K562 (cell line): ENCODE measurements at regions not wholly inside any gene's neighbourhood (a gene's known extent, or its start where the extent isn't known, plus 50 kb on each side); places are given as distances from the start of the nearest gene placed in this dataset.

ENCODE experiments used
- ARID2 ChIP-seq: fragments of 450-650 bp; IDR thresholded peaks from 2 replicates; pipeline ENCODE4 v1.6.1; 2017; ENCODE audit warnings: antibody characterized with exemption, mild to moderate bottlenecking
- ATF1 ChIP-seq, 2 experiments: fragments of 450-650 bp in 1 of 2; IDR thresholded peaks; 2 replicates each; pipeline ENCODE4 v1.6.1; 2016; ENCODE audit warnings: missing compliant biosample characterization in 1 of 2, missing genetic modification characterization in 1 of 2
- CEBPG ChIP-seq, 3 experiments: fragments of 200-800 bp in 1 of 3; sonication (Bioruptor generic) in 1 of 3; sonication (generic) in 1 of 3; formaldehyde crosslinking in 1 of 3; IDR thresholded peaks in 2 of 3; conservative IDR thresholded peaks in 1 of 3; 2 replicates each; pipeline versions ENCODE4 v1.6.1 to v1.8.0; 2016 to 2022; ENCODE audit warnings: missing compliant biosample characterization in 2 of 3, missing genetic modification characterization in 2 of 3, mild to moderate bottlenecking in 1 of 3, missing genetic modification reagents in 1 of 3
- IFI16 ChIP-seq: fragments of 250-450 bp; sonication (Bioruptor Pico); IDR thresholded peaks from 2 replicates; pipeline ENCODE4 v2.1.2; 2022; ENCODE audit warnings: mild to moderate bottlenecking, inconsistent platforms
- KLF16 ChIP-seq: IDR thresholded peaks from 2 replicates; pipeline ENCODE4 v1.6.1; 2016; ENCODE audit warnings: antibody characterized with exemption
- NCOA4 ChIP-seq: fragments of 450-650 bp; IDR thresholded peaks from 2 replicates; pipeline ENCODE4 v1.6.1; 2018; ENCODE audit warnings: mild to moderate bottlenecking; ENCODE audit not compliant: partially characterized antibody
- NCOR1 ChIP-seq: fragments of 450-650 bp; IDR thresholded peaks from 2 replicates; pipeline ENCODE4 v1.6.1; 2016; ENCODE audit warnings: mild to moderate bottlenecking, moderate library complexity
- NUFIP1 ChIP-seq: fragments of 450-650 bp; IDR thresholded peaks from 2 replicates; pipeline ENCODE4 v1.6.1; 2018; ENCODE audit not compliant: partially characterized antibody
- POLR2A ChIP-seq: fragments of 450-650 bp; conservative IDR thresholded peaks from 2 replicates; pipeline ENCODE4 v1.6.1; 2016
- SMAD1 ChIP-seq: fragments of 150-350 bp; IDR thresholded peaks from 2 replicates; pipeline ENCODE4 v1.6.1; 2014; ENCODE audit warnings: low read length, low read depth; ENCODE audit not compliant: partially characterized antibody
- TAF1 ChIP-seq: IDR thresholded peaks from 2 replicates; pipeline ENCODE4 v1.6.1; 2011; ENCODE audit warnings: mild to moderate bottlenecking, low read length, moderate library complexity; ENCODE audit not compliant: insufficient read depth, control insufficient read depth, severe bottlenecking; ENCODE audit errors: extremely low read depth
- TCF15 ChIP-seq: fragments of 250-450 bp; sonication (Bioruptor Pico); IDR thresholded peaks from 2 replicates; pipeline ENCODE4 v1.8.0; 2022; ENCODE audit warnings: moderate library complexity, mild to moderate bottlenecking, inconsistent platforms
- TEAD1 ChIP-seq, 2 experiments: fragments of 450-650 bp in 1 of 2; sonication (generic) in 1 of 2; formaldehyde crosslinking; IDR thresholded peaks; 2 replicates each; pipeline versions ENCODE4 v1.4.0 to v1.8.0; 2020 to 2022; ENCODE audit warnings: mild to moderate bottlenecking in 2 of 2, missing genetic modification reagents in 1 of 2
- ZNF583 ChIP-seq: fragments of 250-450 bp; sonication (Bioruptor Pico); IDR thresholded peaks from 2 replicates; pipeline ENCODE4 v1.4.0; 2020
- ZNF740 ChIP-seq, 3 experiments: fragments of 200-800 bp in 1 of 3; sonication (Bioruptor generic) in 1 of 3; sonication (generic) in 1 of 3; formaldehyde crosslinking in 1 of 3; IDR thresholded peaks; 2 replicates each; pipeline versions ENCODE4 v1.6.1 to v1.8.0; 2016 to 2022; ENCODE audit warnings: mild to moderate bottlenecking in 2 of 3, missing compliant biosample characterization in 2 of 3, missing genetic modification characterization in 2 of 3, missing genetic modification reagents in 1 of 3
- ZNF76 ChIP-seq: fragments of 250-450 bp; sonication (Bioruptor Pico); IDR thresholded peaks from 2 replicates; pipeline ENCODE4 v1.4.0; 2020; ENCODE audit warnings: mild to moderate bottlenecking, moderate library complexity, borderline replicate concordance
- TF ChIP-seq, protein P1 (sequence below): fragments of 450-650 bp; IDR thresholded peaks from 2 replicates; pipeline ENCODE4 v1.6.1; 2016; ENCODE audit warnings: antibody characterized with exemption
- TF ChIP-seq, protein P2 (sequence below): fragments of 450-650 bp; IDR thresholded peaks from 2 replicates; pipeline ENCODE4 v1.6.1; 2017; ENCODE audit warnings: antibody characterized with exemption, mild to moderate bottlenecking
- TF ChIP-seq, protein P3 (sequence below): fragments of 250-450 bp; sonication (Bioruptor Pico); IDR thresholded peaks from 2 replicates; pipeline ENCODE4 v1.8.0; 2021; ENCODE audit warnings: mild to moderate bottlenecking, moderate library complexity

DNA sequence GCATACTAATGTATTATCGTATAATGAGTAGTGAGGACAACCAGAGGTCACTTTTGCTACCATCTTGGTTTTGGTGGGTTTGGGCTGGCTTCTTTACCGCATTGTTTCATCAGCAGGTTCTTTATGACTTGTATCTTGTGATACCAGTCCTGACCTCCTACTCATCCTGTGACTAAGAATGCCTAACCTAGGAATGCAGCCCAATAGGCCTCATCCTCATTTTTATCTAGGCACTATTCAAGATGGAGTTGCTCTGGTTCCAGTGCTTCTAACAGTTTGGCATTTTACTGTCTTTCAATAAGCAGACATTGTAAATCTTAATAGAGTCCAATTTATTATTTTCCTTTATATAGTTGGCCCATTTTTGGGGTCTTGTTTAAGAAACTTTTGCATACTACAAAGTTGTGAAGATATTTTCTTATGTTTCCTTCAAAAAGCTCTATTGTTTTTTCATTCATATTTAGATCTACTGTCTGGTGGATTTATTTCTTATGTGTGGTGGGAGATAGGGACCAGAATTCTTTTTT is 60.8 kb upstream of the RNU6-1 start (continued):
- TF ChIP-seq, protein P1, sequence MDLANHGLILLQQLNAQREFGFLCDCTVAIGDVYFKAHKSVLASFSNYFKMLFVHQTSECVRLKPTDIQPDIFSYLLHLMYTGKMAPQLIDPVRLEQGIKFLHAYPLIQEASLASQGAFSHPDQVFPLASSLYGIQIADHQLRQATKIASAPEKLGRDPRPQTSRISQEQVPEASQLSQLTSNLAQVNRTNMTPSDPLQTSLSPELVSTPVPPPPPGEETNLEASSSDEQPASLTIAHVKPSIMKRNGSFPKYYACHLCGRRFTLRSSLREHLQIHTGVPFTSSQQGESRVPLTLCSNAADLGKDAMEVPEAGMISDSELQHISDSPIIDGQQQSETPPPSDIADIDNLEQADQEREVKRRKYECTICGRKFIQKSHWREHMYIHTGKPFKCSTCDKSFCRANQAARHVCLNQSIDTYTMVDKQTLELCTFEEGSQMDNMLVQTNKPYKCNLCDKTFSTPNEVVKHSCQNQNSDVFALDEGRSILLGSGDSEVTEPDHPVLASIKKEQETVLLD: no peak
- TF ChIP-seq, protein P2, sequence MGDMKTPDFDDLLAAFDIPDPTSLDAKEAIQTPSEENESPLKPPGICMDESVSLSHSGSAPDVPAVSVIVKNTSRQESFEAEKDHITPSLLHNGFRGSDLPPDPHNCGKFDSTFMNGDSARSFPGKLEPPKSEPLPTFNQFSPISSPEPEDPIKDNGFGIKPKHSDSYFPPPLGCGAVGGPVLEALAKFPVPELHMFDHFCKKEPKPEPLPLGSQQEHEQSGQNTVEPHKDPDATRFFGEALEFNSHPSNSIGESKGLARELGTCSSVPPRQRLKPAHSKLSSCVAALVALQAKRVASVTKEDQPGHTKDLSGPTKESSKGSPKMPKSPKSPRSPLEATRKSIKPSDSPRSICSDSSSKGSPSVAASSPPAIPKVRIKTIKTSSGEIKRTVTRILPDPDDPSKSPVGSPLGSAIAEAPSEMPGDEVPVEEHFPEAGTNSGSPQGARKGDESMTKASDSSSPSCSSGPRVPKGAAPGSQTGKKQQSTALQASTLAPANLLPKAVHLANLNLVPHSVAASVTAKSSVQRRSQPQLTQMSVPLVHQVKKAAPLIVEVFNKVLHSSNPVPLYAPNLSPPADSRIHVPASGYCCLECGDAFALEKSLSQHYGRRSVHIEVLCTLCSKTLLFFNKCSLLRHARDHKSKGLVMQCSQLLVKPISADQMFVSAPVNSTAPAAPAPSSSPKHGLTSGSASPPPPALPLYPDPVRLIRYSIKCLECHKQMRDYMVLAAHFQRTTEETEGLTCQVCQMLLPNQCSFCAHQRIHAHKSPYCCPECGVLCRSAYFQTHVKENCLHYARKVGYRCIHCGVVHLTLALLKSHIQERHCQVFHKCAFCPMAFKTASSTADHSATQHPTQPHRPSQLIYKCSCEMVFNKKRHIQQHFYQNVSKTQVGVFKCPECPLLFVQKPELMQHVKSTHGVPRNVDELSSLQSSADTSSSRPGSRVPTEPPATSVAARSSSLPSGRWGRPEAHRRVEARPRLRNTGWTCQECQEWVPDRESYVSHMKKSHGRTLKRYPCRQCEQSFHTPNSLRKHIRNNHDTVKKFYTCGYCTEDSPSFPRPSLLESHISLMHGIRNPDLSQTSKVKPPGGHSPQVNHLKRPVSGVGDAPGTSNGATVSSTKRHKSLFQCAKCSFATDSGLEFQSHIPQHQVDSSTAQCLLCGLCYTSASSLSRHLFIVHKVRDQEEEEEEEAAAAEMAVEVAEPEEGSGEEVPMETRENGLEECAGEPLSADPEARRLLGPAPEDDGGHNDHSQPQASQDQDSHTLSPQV: peak; percentile 100
- peak in 1 of 2 experiments; percentile 97; a peak in 2 of 4 replicates for TF ChIP-seq TEAD1 (CRISPR knock-in tag; IDR thresholded peaks at IDR 0.05)
- no peak for TF ChIP-seq ATF1 (CRISPR knock-in tag; IDR thresholded peaks at IDR 0.05)
- TF ChIP-seq ATF1 (tag; IDR thresholded peaks at IDR 0.05): peak; percentile 58
- TF ChIP-seq IFI16 (CRISPR knock-in tag): peak; percentile 89
- TF ChIP-seq NCOR1: no peak
- TF ChIP-seq, protein P3, sequence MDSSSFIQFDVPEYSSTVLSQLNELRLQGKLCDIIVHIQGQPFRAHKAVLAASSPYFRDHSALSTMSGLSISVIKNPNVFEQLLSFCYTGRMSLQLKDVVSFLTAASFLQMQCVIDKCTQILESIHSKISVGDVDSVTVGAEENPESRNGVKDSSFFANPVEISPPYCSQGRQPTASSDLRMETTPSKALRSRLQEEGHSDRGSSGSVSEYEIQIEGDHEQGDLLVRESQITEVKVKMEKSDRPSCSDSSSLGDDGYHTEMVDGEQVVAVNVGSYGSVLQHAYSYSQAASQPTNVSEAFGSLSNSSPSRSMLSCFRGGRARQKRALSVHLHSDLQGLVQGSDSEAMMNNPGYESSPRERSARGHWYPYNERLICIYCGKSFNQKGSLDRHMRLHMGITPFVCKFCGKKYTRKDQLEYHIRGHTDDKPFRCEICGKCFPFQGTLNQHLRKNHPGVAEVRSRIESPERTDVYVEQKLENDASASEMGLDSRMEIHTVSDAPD (CRISPR knock-in tag): peak; percentile 93
- 0 out of 2 replicates have a peak, but pooled peaks have one; percentile 38 for TF ChIP-seq TCF15 (CRISPR knock-in tag)
- TF ChIP-seq TAF1: no peak
- TF ChIP-seq ZNF76 (CRISPR knock-in tag): peak; percentile 96
- no peak for TF ChIP-seq CEBPG (CRISPR knock-in tag; IDR thresholded peaks at IDR 0.05)
- TF ChIP-seq CEBPG (tag; conservative IDR thresholded peaks at IDR 0.05 in 1 of 2, IDR thresholded peaks at IDR 0.05 in 1 of 2): peak in 1 of 2 experiments; percentile 82; a peak in 2 of 4 replicates
- no peak for TF ChIP-seq KLF16
- TF ChIP-seq NCOA4: no peak
- no peak for TF ChIP-seq ZNF740 (CRISPR knock-in tag; IDR thresholded peaks at IDR 0.05)
- TF ChIP-seq ZNF740 (tag; IDR thresholded peaks at IDR 0.05): peak in 1 of 2 experiments; percentile 90; a peak in 2 of 4 replicates
- TF ChIP-seq ARID2: no peak
- TF ChIP-seq POLR2A: no peak
- TF ChIP-seq NUFIP1: no peak
- no peak for TF ChIP-seq SMAD1
- TF ChIP-seq ZNF583 (CRISPR knock-in tag): peak; percentile 98
